ENCODE measurements at regions not wholly inside any gene's neighbourhood (a gene's known extent, or its start where the extent isn't known, plus 50 kb on each side); places are given as distances from the start of the nearest gene placed in this dataset.

DNA sequence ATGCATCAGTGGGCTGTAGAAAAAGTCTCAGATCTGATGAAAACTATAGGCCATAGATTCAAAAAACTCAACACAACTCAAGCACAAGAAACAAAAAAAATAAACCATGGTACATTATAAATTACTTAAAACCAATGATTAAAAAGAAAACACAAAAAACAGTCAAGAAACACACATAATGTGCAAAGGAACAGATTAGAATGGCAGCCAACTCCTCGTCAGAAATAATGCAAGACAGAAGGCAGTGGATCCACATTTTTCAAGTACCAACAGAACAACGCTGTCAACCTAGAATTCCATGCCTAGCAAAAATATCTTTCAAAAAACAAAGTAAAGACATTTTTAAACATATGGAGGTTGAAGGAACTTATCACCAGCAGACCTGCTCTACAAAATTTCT is 69.7 kb downstream of the PSMB1 start:
- DNase-seq (ENCODE audit: low read depth): no peak

DNA sequence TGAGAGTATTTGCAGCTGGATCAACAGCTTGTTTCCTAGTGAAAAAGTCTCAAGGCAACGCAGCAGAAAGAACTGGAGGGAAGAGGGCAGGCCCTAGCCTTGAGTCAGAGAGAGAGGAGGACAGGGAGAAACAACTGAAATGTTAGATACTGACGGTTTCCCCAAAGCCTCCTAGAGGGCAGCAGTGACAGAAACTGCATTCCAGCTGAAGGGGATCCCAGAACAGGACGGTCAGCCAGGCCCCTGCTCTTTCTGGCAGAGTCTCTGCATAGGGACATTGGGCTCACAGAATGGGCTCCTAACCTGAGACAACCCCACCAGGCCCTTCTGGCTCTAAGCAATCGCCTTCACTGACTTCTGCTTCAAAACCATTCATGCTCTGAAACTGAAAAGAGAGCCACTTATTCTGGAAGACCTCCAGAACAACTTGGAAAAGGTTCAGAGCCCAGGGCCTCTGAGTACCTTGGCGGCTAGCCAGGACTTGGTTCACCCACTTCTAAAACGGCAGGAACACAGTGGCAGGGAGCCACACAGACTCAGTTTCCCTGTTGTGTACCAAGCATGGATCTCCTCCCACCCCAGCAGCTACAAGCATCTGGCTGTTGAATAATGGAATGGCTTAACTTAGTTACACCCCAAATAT is 72.9 kb downstream of the PSMB1 start:
- no peak for DNase-seq (ENCODE audit: low read depth)

DNA sequence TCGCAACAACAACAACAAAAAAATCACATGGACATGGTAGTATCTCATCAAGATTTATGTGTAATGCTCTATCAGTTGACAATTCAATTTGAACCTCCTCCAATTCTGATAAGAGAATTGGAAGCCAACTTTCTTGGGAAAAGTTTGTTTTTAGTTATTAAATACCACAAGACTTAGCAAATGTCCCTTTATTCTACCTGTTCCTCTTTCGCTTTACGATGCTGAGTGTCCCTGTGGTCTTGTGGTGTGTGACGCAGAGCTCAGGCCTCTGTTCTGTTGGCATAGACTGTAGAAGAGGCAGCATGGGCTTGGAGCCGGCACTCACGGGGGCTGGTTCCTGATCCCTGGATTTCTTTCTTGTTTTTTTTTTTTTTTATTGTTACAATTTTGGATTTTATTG is 76.7 kb downstream of the PSMB1 start:
- DNase-seq (ENCODE audit: low read depth): no peak

- no peak for DNase-seq (ENCODE audit: low read depth)
These were observed 78.0 kb downstream of the PSMB1 start for GRCh38 chr6:170475118-170475517.

DNA sequence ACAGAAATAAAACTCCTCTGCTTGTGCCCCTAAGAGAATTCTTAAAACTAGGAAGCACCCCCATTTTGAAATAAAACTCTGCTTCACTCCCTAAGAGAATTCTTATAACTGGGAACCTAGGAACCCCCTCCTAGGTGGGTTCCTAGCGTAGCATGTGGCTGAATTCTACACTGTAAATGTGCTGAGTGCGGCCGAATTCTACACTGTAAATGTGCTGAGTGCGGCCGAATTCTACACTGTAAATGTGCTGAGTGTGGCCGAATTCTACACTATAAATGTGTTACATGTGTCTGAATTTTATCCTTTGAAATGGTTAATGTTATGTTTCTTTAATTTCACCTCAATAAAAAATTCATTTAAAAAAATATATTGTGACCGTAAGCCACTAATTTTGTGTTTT is 79.3 kb downstream of the PSMB1 start:
- no peak for DNase-seq (ENCODE audit: low read depth)

GRCh38 chr6:170473301-170473717 is 79.8 kb downstream of the PSMB1 start:
- DNase-seq (ENCODE audit: low read depth): no peak

GRCh38 chr6:170471491-170471890 is 81.6 kb downstream of the PSMB1 start:
- DNase-seq (ENCODE audit: low read depth): no peak

DNA sequence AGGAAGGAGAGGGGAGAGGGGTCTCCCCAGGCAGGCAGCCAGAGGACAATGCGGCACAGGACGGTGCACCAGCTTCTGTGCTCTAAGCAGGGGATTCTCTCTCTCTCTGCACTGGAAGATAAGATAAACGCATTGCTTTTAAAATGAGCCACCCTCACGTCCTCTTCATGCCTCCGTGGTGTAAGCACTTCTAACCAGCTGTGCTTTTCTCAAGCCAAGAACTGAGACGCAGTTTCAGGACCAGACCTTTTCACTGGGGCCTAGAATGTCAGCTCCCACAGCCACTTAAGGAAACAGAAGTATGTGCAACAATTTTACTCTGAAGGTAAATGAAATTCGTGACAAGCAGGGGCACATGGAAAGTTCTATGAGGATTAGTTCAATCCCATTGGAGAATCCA is 82.4 kb downstream of the PSMB1 start:
- no peak for DNase-seq (ENCODE audit: low read depth)

- DNase-seq (ENCODE audit: low read depth): no peak
These were observed 88.6 kb downstream of the PSMB1 start for GRCh38 chr6:170464524-170464979.

DNA sequence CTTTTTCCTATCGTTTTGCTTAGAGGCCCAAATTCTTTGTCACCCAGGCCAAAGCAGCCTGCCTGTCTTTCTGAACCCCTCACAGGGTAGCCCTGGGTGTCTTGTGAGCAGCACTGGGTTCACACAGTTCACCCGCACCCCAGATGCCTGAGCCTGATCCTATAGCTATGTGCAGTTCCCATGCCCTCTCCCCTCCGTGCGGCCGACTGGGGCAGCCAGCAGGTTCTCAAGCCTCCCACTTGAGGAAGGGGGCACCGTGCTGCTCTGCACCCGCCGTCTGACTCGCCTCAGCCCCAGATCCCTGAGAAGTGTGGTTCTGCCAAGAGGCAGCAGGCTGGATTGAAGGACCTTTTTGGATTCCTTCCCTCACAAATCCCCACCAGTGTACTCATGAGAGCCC is 89.0 kb downstream of the PSMB1 start:
- no peak for DNase-seq (ENCODE audit: low read depth)

GRCh38 chr6:170463101-170463721 is 89.9 kb downstream of the PSMB1 start:
- no peak for DNase-seq (ENCODE audit: low read depth)

DNA sequence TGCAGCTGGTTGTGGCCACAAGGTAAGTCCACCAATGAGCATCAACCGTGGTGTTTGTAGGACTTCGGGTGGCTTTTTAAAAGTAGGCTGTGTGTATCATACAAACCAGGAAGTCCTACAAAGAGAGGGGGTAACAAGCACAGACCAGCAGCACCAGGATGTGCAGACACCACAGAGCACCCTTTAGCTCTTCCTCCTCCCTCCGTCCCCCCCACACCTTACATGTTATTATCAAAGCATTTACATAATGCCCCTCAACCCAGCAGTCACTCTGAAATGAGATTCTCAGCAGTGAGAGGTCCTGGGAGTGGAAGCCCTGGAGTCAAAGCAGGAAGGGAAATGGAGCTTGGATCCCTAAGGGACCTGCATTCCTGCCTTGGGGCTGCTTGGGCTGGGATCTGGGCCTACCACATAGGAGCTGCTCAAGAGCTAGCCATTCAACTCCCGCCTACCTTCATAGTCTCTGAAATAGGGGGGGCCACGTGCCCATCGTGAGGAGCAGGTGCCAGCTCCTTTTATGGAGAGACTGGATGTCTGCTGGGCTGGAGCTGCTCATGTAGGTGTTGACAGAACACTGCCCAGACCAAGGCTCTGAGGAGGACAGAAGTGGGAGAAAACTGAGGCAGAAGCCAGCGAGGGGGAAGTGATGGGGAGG is 90.6 kb downstream of the PSMB1 start:
- DNase-seq (ENCODE audit: low read depth): no peak

DNA sequence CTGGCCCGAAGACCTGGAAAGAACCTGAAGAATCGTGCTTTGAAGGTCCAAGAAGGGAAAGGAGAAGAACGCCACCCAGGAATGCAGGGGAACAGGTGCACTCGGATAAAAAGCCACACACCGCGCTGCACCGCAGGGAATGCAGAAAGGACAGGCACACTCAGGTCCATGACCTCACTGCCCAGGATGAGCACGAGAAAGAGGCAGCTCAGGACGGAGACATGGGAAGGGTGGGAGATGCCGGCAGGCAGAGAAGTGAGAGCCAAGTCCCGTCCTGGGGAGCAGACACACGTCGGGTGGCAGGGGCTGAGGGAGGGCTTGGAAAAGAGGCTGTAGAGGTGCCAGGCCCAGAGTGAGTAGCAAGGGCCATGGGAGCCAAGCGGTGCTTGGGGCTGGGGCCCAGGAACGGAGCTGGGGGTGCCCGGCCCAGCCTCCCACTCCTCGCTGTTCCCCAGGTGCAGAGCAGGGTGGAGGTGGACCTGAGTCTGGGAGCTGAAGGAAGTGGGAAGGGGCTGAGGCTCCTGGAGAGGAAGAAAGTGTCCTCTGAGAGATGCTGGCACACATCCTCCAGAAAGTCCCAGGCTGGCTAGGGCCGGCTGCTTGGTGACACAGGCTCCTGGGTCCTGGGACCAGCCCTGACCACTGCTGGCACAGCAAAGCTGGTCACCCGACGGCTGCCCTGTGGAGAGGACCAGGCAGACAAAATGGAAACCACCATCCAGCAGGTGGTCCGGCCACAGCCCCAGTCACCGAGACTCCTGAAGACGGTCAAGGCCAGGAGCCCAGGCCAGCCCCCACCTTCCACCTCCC is 91.3 kb downstream of the PSMB1 start:
- no peak for DNase-seq (ENCODE audit: low read depth)

DNA sequence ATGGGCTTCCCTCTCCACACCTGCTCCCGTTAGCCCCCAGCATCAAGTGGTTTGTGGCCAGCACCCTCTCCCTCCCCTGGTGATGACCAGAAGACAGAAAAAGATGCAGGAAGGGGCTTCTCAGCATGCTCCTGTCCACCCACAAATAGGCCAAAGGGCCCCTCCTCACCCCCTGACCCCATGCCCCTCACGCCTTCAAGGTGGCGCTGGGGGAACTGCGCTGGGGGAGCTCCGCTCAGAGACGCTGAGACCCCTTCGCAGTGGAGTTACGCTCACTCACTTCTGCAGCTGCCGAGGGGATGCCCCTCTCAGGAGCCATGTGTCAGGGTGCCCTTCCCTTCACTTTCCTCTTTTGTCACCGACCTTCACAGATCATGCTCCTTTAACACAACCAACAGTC is 92.0 kb downstream of the PSMB1 start:
- no peak for DNase-seq (ENCODE audit: low read depth)

DNA sequence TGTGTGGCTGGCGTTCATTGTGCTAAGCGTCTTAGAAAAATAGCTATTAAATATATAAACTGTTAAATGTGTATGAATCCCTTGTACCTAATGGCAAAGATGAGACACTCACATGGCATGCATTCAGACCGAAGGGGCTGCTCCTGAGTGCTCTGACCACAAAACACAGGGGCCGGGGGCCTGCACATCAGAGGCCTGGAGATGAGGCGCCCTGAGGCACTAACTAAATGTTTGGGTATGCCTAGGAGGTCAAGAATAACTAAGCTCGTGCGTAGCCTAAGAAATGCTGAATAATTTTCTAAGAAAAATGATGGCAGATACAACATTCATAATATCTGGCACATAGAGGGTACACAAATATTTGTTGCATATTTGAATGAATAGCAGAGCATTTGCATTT is 92.5 kb downstream of the PSMB1 start:
- DNase-seq (ENCODE audit: low read depth): no peak

DNA sequence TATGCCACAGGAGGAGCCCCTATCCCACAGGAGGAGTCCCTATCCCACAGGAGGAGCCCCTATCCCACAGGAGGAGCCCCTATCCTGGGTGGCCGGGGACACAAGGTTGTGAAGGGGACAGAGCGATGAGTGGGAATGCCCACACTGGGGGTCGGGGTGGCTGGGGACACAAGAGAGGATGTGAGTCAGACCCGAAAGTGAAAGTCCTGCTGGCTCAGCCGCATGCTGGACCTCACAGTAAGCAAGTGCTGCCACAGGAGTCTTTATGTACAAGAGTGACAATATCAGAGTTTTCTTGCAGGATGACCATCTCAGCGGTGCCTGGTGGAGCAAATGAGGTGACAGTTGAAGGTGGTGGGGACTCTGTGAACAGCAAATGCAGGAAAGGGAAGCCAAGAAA is 93.7 kb downstream of the PSMB1 start:
- peak; percentile 23 for DNase-seq (ENCODE audit: low read depth)

DNA sequence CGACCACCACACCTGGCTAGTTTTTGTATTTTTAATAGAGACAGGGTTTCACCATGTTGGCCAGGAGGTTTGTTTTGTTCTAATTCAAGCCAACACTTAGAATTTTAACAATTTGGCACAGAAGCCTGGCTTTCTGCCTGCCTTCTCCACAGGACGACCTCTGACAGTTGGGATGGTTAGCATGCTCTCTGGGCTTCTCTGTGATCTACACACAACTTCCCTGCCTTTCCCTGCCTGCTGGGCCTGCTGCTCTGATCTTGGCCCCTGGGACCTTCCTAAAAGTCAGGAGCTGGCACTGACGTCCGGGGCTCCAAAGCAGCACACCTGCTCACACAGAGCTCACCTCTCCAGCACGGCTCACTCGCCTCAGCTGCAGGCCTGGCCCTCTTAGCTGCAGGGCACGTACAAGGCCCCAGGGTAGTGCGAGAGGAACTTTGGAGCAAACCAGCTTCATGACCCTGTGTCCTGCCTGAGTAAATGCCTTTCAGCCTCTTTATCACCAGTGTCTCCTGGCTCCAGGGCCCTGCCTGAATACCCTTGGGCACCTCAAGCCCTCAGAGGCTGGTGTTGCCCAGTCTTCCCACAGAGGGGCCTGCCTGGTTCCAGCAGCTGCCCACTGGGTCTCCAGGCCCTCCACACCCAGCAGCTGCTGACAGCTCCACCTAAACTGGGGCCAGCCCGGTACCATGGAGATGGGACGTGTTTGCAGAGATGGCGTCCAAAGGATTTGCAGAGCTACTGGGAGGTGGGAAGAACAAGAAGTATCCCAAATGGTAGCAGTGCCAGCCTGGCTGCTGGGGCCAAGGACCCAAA is 96.0 kb downstream of the PSMB1 start:
- no peak for DNase-seq (ENCODE audit: low read depth)
